ENCODE measurements at regions not wholly inside any gene's neighbourhood (a gene's known extent, or its start where the extent isn't known, plus 50 kb on each side); places are given as distances from the start of the nearest gene placed in this dataset.

DNA sequence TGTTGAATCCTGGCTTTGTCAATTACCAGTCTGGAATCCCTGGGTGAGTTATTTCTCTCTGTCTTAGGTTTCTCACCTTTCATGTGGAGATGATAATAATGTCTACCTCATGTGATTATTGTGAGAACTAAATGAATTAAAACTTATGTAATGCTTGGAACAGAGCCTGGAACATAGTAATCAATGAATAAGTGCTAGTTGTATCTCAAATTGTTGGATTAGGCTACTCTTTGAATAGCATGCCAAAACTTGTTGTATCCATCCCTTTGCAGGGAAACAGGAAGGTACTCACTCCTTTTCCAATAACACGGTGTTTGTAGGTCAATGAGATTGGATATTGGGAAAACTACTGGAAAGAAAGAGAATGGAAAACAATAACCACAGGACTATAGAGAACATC lies 796.6 kb upstream of the ZEB2 start:
- no peak for DNase-seq (ENCODE audit: low spot score in 2 of 2)
- TF ChIP-seq POLR2AphosphoS5 (IDR thresholded peaks at IDR 0.05) (no peak), POLR2A (IDR thresholded peaks at IDR 0.05) (no peak)
- TF ChIP-seq, protein P1, sequence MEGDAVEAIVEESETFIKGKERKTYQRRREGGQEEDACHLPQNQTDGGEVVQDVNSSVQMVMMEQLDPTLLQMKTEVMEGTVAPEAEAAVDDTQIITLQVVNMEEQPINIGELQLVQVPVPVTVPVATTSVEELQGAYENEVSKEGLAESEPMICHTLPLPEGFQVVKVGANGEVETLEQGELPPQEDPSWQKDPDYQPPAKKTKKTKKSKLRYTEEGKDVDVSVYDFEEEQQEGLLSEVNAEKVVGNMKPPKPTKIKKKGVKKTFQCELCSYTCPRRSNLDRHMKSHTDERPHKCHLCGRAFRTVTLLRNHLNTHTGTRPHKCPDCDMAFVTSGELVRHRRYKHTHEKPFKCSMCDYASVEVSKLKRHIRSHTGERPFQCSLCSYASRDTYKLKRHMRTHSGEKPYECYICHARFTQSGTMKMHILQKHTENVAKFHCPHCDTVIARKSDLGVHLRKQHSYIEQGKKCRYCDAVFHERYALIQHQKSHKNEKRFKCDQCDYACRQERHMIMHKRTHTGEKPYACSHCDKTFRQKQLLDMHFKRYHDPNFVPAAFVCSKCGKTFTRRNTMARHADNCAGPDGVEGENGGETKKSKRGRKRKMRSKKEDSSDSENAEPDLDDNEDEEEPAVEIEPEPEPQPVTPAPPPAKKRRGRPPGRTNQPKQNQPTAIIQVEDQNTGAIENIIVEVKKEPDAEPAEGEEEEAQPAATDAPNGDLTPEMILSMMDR (IDR thresholded peaks at IDR 0.05), result no peak
- Histone ChIP-seq H3K9me3 (no peaks in the 10 kb centered on the region), H3K36me3 (no peaks in the 10 kb centered on the region), H3K27me3 (no peaks in the 10 kb centered on the region), H3K27ac (no peak overlapping the region), H3K4me3 (no peak overlapping the region), H3K4me1 (no peaks in the 10 kb centered on the region)
- intact Hi-C loops (cut with DNase I; ENCODE audit: low total_unique reads), result loop anchor here (5.0 kb wide), 1 partner anchor 849 kb away; no protein-coding TSS in a partner anchor

DNA sequence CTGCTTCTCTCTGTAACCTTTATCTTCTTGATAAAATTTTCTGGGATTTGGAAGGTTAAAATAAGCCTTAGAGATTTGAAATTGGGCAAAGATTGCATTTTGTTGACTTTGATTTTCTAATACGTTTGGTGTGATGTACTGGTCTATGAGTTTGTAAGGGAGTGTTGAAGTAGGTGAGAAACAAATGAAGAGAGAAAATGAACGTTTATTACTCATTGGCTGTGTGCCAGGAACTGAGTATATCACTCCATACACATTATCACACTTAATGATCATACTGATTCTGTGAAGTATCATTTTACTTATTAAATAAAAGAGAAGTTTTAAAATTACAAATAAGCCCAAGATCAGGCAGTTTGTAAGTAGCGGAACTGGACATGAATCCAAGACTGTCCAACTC lies 795.1 kb upstream of the ZEB2 start:
- no peaks in the 10 kb centered on the region for H3K27me3 ChIP-seq
- intact Hi-C loops (cut with DNase I; ENCODE audit: low total_unique reads), result loop anchor here (5.0 kb wide), 1 partner anchor 848 kb away; no protein-coding TSS in a partner anchor
- no peaks in the 10 kb centered on the region for H3K4me1 ChIP-seq
- H3K27ac ChIP-seq, result no peak overlapping the region
- H3K4me3 ChIP-seq, result no peak overlapping the region
- peaks cover 0 to 3% of the 10 kb centered on the region in 2 donors for H3K9me3 ChIP-seq
- DNase-seq (ENCODE audit: low spot score in 2 of 2), result no peak
- no peaks in the 10 kb centered on the region for H3K36me3 ChIP-seq
- TF ChIP-seq, protein P1 (IDR thresholded peaks at IDR 0.05), result no peak
- no peak for TF ChIP-seq POLR2AphosphoS5 (IDR thresholded peaks at IDR 0.05)
- no peak for TF ChIP-seq POLR2A (IDR thresholded peaks at IDR 0.05)

DNA sequence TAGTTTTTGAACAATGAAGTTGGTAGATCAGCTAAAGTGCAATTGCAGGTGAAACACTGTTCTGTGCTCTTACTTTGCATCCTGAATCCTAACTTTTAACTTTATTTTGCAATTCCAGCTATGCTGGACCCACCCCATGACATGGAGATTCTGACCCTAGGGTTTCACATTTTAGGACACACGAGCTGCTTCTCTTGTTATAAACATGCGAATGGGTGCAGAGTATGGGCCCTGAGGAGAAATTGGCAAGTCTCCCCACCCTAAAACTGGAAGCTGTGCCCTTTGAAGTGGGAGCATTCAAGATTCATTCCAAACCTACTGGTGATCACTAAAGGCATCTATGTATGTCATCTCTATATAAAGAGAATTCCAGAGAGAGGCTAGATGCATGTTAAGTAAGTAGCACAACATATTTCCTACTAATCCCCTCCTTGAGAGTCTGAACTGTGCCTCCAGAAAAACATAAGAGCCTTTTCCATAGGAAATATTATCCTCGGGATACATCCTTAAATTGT lies 794.3 kb upstream of the ZEB2 start:
- no peaks in the 10 kb centered on the region for H3K27me3 ChIP-seq
- TF ChIP-seq POLR2AphosphoS5 (IDR thresholded peaks at IDR 0.05) (no peak), POLR2A (IDR thresholded peaks at IDR 0.05) (no peak)
- TF ChIP-seq, protein P1 (IDR thresholded peaks at IDR 0.05), result no peak
- no peak for DNase-seq (ENCODE audit: low spot score in 2 of 2)

DNA sequence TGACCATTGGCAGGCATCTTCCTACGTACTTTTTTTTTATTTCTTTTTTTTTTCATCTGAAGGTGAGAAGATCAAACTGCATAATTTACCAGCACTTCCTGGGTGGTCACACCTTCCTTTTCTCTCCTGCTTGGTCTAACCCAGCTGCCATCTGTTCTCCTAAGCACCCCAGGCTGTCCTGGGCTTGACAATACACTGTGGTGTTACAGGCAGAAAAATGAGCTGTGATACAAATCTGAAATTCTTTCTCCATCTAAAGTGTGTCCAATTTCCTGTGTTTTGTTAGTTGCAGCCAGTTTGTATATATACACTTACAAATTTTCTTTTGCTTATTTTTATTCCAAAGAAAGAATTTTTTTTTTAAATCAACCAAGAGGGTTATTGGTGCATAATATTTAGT lies 786.0 kb upstream of the ZEB2 start:
- Histone ChIP-seq H3K4me1 (no peaks in the 10 kb centered on the region), H3K36me3 (no peaks in the 10 kb centered on the region), H3K4me3 (no peak overlapping the region), H3K9me3 (no peaks in the 10 kb centered on the region), H3K27ac (no peak overlapping the region), H3K27me3 (no peaks in the 10 kb centered on the region)
- intact Hi-C loops (cut with DNase I; ENCODE audit: low total_unique reads), result no loop called here
- DNase-seq (ENCODE audit: low spot score in 2 of 2), result no peak
- TF ChIP-seq POLR2AphosphoS5 (IDR thresholded peaks at IDR 0.05) (no peak), POLR2A (IDR thresholded peaks at IDR 0.05) (no peak)
- TF ChIP-seq, protein P1 (IDR thresholded peaks at IDR 0.05), result no peak

More for the DNA sequence above, 794.3 kb upstream of the ZEB2 start:
- no peak overlapping the region for H3K27ac ChIP-seq
- intact Hi-C loops (cut with DNase I; ENCODE audit: low total_unique reads), result no loop called here
- no peak overlapping the region for H3K4me3 ChIP-seq
- no peaks in the 10 kb centered on the region for H3K4me1 ChIP-seq
- H3K9me3 ChIP-seq, result peaks cover 0 to 3% of the 10 kb centered on the region in 2 donors
- no peaks in the 10 kb centered on the region for H3K36me3 ChIP-seq

DNA sequence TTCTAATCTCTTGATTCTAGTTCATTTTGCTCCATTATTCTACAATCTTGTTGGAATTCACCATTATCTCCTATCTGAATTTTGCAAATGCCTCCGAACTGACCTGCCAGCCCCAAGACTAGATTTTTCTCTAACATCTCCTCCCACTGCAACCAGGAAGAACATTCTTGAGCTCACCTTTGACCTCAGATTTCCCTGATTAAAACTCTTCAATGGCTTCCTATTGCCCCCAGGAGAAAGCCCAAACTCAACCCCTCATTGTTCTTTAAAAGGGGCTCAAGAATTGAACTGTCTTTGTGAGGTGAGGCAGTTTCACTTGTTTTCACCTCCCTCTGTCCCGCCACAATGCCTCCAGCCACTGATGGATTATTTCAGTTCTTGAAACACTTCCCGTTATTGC lies 784.6 kb upstream of the ZEB2 start:
- H3K27ac ChIP-seq, result no peak overlapping the region
- intact Hi-C loops (cut with DNase I; ENCODE audit: low total_unique reads), result no loop called here
- H3K4me1 ChIP-seq, result no peaks in the 10 kb centered on the region
- no peaks in the 10 kb centered on the region for H3K36me3 ChIP-seq
- TF ChIP-seq POLR2A (IDR thresholded peaks at IDR 0.05) (no peak), POLR2AphosphoS5 (IDR thresholded peaks at IDR 0.05) (no peak)
- TF ChIP-seq, protein P1 (IDR thresholded peaks at IDR 0.05), result no peak
- H3K9me3 ChIP-seq, result no peaks in the 10 kb centered on the region
- DNase-seq (ENCODE audit: low spot score in 2 of 2), result no peak
- no peaks in the 10 kb centered on the region for H3K27me3 ChIP-seq
- H3K4me3 ChIP-seq, result no peak overlapping the region
